DOHH2 (cell line): ENCODE measurements at regions not wholly inside any gene's neighbourhood (a gene's known extent, or its start where the extent isn't known, plus 50 kb on each side); places are given as distances from the start of the nearest gene placed in this dataset.

ENCODE experiments used
- H3F3A ChIP-seq: fragments of 200-600 bp; sonication (generic), shearing (Covaris generic); 2 replicates; pipeline ENCODE4 v1.6.0; 2016; ENCODE audit warnings: antibody characterized with exemption, mild to moderate bottlenecking; ENCODE audit not compliant: control insufficient read depth, insufficient read depth
- H3K27ac ChIP-seq: fragments of 200-600 bp; sonication (generic); 2 replicates; pipeline ENCODE4 v1.5.1; 2014; ENCODE audit warnings: low read depth, mild to moderate bottlenecking, low read length, moderate library complexity
- H3K27me3 ChIP-seq: fragments of 200-600 bp; sonication (generic); 2 replicates; pipeline ENCODE4 v1.6.1; 2014; ENCODE audit warnings: mild to moderate bottlenecking, low read length, mixed read lengths; ENCODE audit not compliant: control insufficient read depth
- H3K36me3 ChIP-seq: fragments of 200-600 bp; sonication (generic); 2 replicates; pipeline ENCODE4 v1.6.1; 2014; ENCODE audit warnings: mild to moderate bottlenecking, low read length, moderate library complexity, mixed read lengths; ENCODE audit not compliant: control insufficient read depth
- H3K4me1 ChIP-seq: fragments of 200-600 bp; sonication (generic); 2 replicates; pipeline ENCODE4 v1.6.1; 2014; ENCODE audit warnings: mild to moderate bottlenecking, low read length, mixed read lengths; ENCODE audit not compliant: control insufficient read depth
- H3K4me2 ChIP-seq: fragments of 200-600 bp; sonication (generic); 2 replicates; pipeline ENCODE4 v1.6.0; 2014; ENCODE audit warnings: mild to moderate bottlenecking, low read length, moderate library complexity
- H3K4me3 ChIP-seq: fragments of 200-600 bp; sonication (generic); 2 replicates; pipeline ENCODE4 v1.5.1; 2014; ENCODE audit warnings: mild to moderate bottlenecking, low read length, mixed read lengths
- H3K79me2 ChIP-seq: fragments of 200-600 bp; sonication (generic); 2 replicates; pipeline ENCODE4 v1.6.1; 2014; ENCODE audit warnings: mild to moderate bottlenecking, low read length, mixed read lengths; ENCODE audit not compliant: control insufficient read depth
- H3K9me2 ChIP-seq: fragments of 200-600 bp; sonication (generic); replicated peaks from 2 replicates; pipeline ENCODE4 v1.6.1; 2014; ENCODE audit warnings: mild to moderate bottlenecking, low read length, mixed read lengths; ENCODE audit not compliant: control insufficient read depth
- H3K9me3 ChIP-seq: fragments of 200-600 bp; sonication (generic); 2 replicates; pipeline ENCODE4 v1.6.1; 2014; ENCODE audit warnings: antibody characterized with exemption, low read length, mixed read lengths; ENCODE audit not compliant: control insufficient read depth, insufficient read depth
- H4K20me1 ChIP-seq: fragments of 200-600 bp; sonication (generic); 2 replicates; pipeline ENCODE4 v1.6.0; 2014; ENCODE audit warnings: low read depth, mild to moderate bottlenecking, antibody characterized with exemption, low read length, moderate library complexity; ENCODE audit not compliant: control insufficient read depth, insufficient read depth
- EZH2phosphoT487 ChIP-seq: fragments of 200-600 bp; sonication (generic); IDR thresholded peaks from 2 replicates; pipeline ENCODE4 v1.6.1; 2017; ENCODE audit warnings: borderline replicate concordance, mild to moderate bottlenecking, antibody characterized with exemption, low read length, moderate library complexity, mixed read lengths
- TF ChIP-seq, protein P1 (sequence below): fragments of 200-600 bp; sonication (generic); IDR thresholded peaks from one replicate; pipeline ENCODE4 v1.5.1; 2014; ENCODE audit warnings: antibody characterized with exemption, mild to moderate bottlenecking, low read depth, low read length; ENCODE audit not compliant: poor library complexity, severe bottlenecking

DNA sequence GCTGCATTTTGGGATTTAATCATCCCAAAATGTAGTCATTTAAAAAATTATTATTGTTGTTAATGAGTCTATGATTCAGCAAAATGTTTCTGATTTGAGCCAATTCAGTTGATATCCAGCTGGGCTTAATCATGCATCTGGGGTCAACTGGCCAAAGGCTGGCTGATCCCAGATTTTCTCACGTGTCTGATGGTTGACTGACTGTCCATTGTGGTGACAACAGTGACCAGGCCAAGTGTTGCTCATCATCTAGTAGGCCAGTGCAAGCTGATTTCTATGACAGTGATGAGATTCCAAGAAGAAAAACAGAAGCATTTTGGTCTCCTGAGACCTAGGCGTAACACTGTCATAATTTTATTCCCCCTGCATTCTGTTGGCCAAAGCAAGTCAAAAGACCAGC is 80.1 kb upstream of the ZC3H11B start:
- TF ChIP-seq, protein P1, sequence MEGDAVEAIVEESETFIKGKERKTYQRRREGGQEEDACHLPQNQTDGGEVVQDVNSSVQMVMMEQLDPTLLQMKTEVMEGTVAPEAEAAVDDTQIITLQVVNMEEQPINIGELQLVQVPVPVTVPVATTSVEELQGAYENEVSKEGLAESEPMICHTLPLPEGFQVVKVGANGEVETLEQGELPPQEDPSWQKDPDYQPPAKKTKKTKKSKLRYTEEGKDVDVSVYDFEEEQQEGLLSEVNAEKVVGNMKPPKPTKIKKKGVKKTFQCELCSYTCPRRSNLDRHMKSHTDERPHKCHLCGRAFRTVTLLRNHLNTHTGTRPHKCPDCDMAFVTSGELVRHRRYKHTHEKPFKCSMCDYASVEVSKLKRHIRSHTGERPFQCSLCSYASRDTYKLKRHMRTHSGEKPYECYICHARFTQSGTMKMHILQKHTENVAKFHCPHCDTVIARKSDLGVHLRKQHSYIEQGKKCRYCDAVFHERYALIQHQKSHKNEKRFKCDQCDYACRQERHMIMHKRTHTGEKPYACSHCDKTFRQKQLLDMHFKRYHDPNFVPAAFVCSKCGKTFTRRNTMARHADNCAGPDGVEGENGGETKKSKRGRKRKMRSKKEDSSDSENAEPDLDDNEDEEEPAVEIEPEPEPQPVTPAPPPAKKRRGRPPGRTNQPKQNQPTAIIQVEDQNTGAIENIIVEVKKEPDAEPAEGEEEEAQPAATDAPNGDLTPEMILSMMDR, result no peak
- no peak for TF ChIP-seq EZH2phosphoT487

DNA sequence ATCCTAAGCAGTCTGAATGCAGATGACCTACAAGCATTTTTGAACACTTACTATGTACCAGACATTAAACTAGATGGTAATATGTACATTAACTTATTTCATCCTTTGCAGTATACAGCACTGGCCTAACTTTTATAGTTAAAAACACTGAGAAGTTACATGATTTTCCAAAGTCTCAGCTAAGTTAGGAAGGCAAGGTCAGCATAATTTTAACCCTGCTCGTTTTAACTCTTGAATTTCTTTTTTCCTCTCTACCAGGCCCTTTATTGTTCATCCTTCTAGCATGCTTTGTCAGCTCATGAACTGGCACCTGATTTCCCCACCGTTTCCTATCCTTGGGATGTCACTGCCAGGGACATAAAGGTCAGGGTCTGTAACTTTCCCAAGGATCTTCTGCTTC is 76.9 kb upstream of the ZC3H11B start:
- H3K9me3 ChIP-seq, result no peaks in the 10 kb centered on the region
- H3F3A ChIP-seq, result no peaks in the 10 kb centered on the region
- no peaks in the 10 kb centered on the region for H4K20me1 ChIP-seq
- no peaks in the 10 kb centered on the region; the same call in 1 of the 2 replicates for H3K27me3 ChIP-seq
- no peaks in the 10 kb centered on the region for H3K79me2 ChIP-seq
- H3K4me1 ChIP-seq, result no peaks in the 10 kb centered on the region
- no peak for TF ChIP-seq EZH2phosphoT487
- TF ChIP-seq, protein P1, result no peak
- H3K27ac ChIP-seq, result no peak overlapping the region
- H3K9me2 ChIP-seq, result no peaks in the 10 kb centered on the region
- no peaks in the 10 kb centered on the region for H3K36me3 ChIP-seq
- no peak overlapping the region for H3K4me3 ChIP-seq
- no peak overlapping the region for H3K4me2 ChIP-seq

More for the DNA sequence above, 80.1 kb upstream of the ZC3H11B start:
- Histone ChIP-seq H3K9me3 (no peaks in the 10 kb centered on the region), H3K36me3 (no peaks in the 10 kb centered on the region), H3K79me2 (no peaks in the 10 kb centered on the region), H3K4me2 (no peak overlapping the region), H3F3A (no peaks in the 10 kb centered on the region), H3K4me1 (no peaks in the 10 kb centered on the region), H3K9me2 (no peaks in the 10 kb centered on the region), H3K4me3 (no peak overlapping the region), H3K27ac (no peak overlapping the region), H4K20me1 (no peaks in the 10 kb centered on the region), H3K27me3 (no peaks in the 10 kb centered on the region)

DNA sequence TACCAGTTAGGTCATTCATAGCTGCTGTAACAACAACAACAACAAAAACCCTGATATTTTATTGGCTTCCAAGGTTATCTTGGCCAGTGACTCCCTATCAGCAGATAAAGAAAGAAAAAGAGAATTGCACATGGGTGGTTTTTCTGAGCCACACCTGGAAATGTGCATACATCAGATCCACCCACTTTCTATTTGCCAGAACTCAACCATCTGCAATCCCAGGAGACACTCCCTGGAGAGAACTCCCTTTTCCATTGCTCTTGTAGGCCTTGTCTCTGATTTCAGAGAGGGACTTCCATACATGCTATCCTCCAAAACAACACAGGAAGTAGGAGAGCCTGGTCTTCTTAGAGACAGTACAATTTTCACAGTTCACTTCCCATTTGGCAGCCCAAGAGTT is 74.9 kb upstream of the ZC3H11B start:
- H3K79me2 ChIP-seq, result no peaks in the 10 kb centered on the region
- H3K9me3 ChIP-seq, result no peaks in the 10 kb centered on the region
- no peaks in the 10 kb centered on the region for H3K36me3 ChIP-seq
- H3F3A ChIP-seq, result no peaks in the 10 kb centered on the region
- no peak overlapping the region for H3K4me3 ChIP-seq
- no peaks in the 10 kb centered on the region for H4K20me1 ChIP-seq
- TF ChIP-seq EZH2phosphoT487, result no peak
- TF ChIP-seq, protein P1, result no peak
- H3K4me2 ChIP-seq, result no peak overlapping the region
- H3K27me3 ChIP-seq, result no peaks in the 10 kb centered on the region; the same call in 1 of the 2 replicates
- H3K4me1 ChIP-seq, result no peaks in the 10 kb centered on the region
- H3K9me2 ChIP-seq, result no peaks in the 10 kb centered on the region
- no peak overlapping the region for H3K27ac ChIP-seq

DNA sequence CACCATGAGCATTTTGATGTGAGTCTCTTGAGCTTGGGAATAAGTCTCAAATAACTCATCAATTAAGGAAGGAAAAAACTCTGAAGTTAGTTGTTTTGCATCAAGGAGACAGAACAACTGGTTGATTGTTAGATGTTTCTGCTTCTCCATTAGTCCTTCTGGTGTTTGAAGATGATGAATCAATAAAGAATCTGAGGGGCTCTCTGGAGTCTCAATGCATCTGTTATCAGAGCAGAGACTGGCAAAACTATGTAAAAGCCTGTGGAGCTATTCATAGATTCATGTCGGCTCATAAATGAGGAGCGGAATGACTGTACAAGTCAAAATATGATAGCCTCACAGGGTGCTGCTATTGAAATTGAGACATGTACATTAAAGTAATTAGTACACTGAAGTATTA is 73.3 kb upstream of the ZC3H11B start:
- H3K9me3 ChIP-seq, result no peaks in the 10 kb centered on the region

More for the DNA sequence above, 73.3 kb upstream of the ZC3H11B start:
- Histone ChIP-seq H3K4me1 (no peaks in the 10 kb centered on the region), H3K27me3 (no peaks in the 10 kb centered on the region; the same call in 1 of the 2 replicates), H3K27ac (no peak overlapping the region), H3F3A (no peaks in the 10 kb centered on the region), H3K4me3 (no peak overlapping the region), H3K36me3 (no peaks in the 10 kb centered on the region), H4K20me1 (no peaks in the 10 kb centered on the region), H3K79me2 (no peaks in the 10 kb centered on the region), H3K9me2 (no peaks in the 10 kb centered on the region), H3K4me2 (no peak overlapping the region)
- TF ChIP-seq, protein P1, result no peak
